ENCODE measurements at regions not wholly inside any gene's neighbourhood (a gene's known extent, or its start where the extent isn't known, plus 50 kb on each side); places are given as distances from the start of the nearest gene placed in this dataset.

GRCh38 chr2:204453730-204454167 is 91.5 kb upstream of the PARD3B start:
- peak overlapping the region; percentile 40; the same call in 1 of the 2 replicates for H3K27ac ChIP-seq

GRCh38 chr2:204454672-204455380 is 90.4 kb upstream of the PARD3B start:
- no peak for TF ChIP-seq FOXP2 (optimal IDR thresholded peaks at IDR 0.05; ENCODE audit: control extremely low read depth, extremely low read length, insufficient read depth)
- no peak for TF ChIP-seq EZH2 (IDR thresholded peaks at IDR 0.05)
- no peak for TF ChIP-seq POLR2AphosphoS5 (IDR thresholded peaks at IDR 0.05; ENCODE audit: borderline replicate concordance, low read depth, low read length)
- no peak overlapping the region for H3K27ac ChIP-seq

More at GRCh38 chr2:204453730-204454167, 91.5 kb upstream of the PARD3B start:
- H3K9me3 ChIP-seq (ENCODE audit: low read depth, low read length), result no peaks in the 10 kb centered on the region
- peak overlapping the region; percentile 13 for H3K9ac ChIP-seq (ENCODE audit: insufficient read length)
- peak overlapping the region; percentile 40 for H3K4me3 ChIP-seq
- H3K36me3 ChIP-seq (ENCODE audit: insufficient read depth, low read length), result no peaks in the 10 kb centered on the region
- no peak for DNase-seq (ENCODE audit: low read depth, low spot score)
- TF ChIP-seq POLR2AphosphoS5 (IDR thresholded peaks at IDR 0.05; ENCODE audit: borderline replicate concordance, low read depth, low read length) (no peak), FOXP2 (optimal IDR thresholded peaks at IDR 0.05; ENCODE audit: control extremely low read depth, extremely low read length, insufficient read depth) (no peak), EZH2 (IDR thresholded peaks at IDR 0.05) (no peak)

GRCh38 chr2:204468746-204469429 is 76.4 kb upstream of the PARD3B start:
- Histone ChIP-seq H3K9me3 (ENCODE audit: low read depth, low read length) (no peaks in the 10 kb centered on the region), H3K36me3 (ENCODE audit: insufficient read depth, low read length) (no peaks in the 10 kb centered on the region), H3K9ac (ENCODE audit: insufficient read length) (peak overlapping the region; percentile 49), H3K4me3 (no peak overlapping the region), H3K27ac (peak overlapping the region; percentile 70)
- TF ChIP-seq POLR2AphosphoS5 (IDR thresholded peaks at IDR 0.05; ENCODE audit: borderline replicate concordance, low read depth, low read length), result no peak
- TF ChIP-seq EZH2 (IDR thresholded peaks at IDR 0.05), result no peak
- no peak for TF ChIP-seq FOXP2 (optimal IDR thresholded peaks at IDR 0.05; ENCODE audit: control extremely low read depth, extremely low read length, insufficient read depth)
- DNase-seq (ENCODE audit: low read depth, low spot score), result no peak

More at GRCh38 chr2:204454672-204455380, 90.4 kb upstream of the PARD3B start:
- H3K9me3 ChIP-seq (ENCODE audit: low read depth, low read length), result no peaks in the 10 kb centered on the region
- H3K36me3 ChIP-seq (ENCODE audit: insufficient read depth, low read length), result no peaks in the 10 kb centered on the region
- DNase-seq (ENCODE audit: low read depth, low spot score), result no peak
- no peak overlapping the region for H3K4me3 ChIP-seq
- no peak overlapping the region for H3K9ac ChIP-seq (ENCODE audit: insufficient read length)

GRCh38 chr2:204470178-204470620 is 75.1 kb upstream of the PARD3B start:
- H3K27ac ChIP-seq, result peak overlapping the region; percentile 70; the same call in 1 of the 2 replicates
- peak overlapping the region; percentile 49 for H3K9ac ChIP-seq (ENCODE audit: insufficient read length)
- TF ChIP-seq POLR2AphosphoS5 (IDR thresholded peaks at IDR 0.05; ENCODE audit: borderline replicate concordance, low read depth, low read length) (no peak), FOXP2 (optimal IDR thresholded peaks at IDR 0.05; ENCODE audit: control extremely low read depth, extremely low read length, insufficient read depth) (no peak), EZH2 (IDR thresholded peaks at IDR 0.05) (no peak)
- DNase-seq (ENCODE audit: low read depth, low spot score), result no peak
- no peaks in the 10 kb centered on the region for H3K9me3 ChIP-seq (ENCODE audit: low read depth, low read length)
- no peak overlapping the region for H3K4me3 ChIP-seq
- H3K36me3 ChIP-seq (ENCODE audit: insufficient read depth, low read length), result no peaks in the 10 kb centered on the region

- Histone ChIP-seq H3K27ac (peak overlapping the region; percentile 63; the same call in 1 of the 2 replicates), H3K9me3 (ENCODE audit: low read depth, low read length) (no peaks in the 10 kb centered on the region), H3K4me3 (no peak overlapping the region), H3K9ac (ENCODE audit: insufficient read length) (no peak overlapping the region), H3K36me3 (ENCODE audit: insufficient read depth, low read length) (no peaks in the 10 kb centered on the region)
- DNase-seq (ENCODE audit: low read depth, low spot score), result no peak
- no peak for TF ChIP-seq EZH2 (IDR thresholded peaks at IDR 0.05)
- TF ChIP-seq POLR2AphosphoS5 (IDR thresholded peaks at IDR 0.05; ENCODE audit: borderline replicate concordance, low read depth, low read length), result no peak
- TF ChIP-seq FOXP2 (optimal IDR thresholded peaks at IDR 0.05; ENCODE audit: control extremely low read depth, extremely low read length, insufficient read depth), result no peak
Measured at GRCh38 chr2:204470621-204471196, 74.6 kb upstream of the PARD3B start.

GRCh38 chr2:204472375-204472774 is 72.9 kb upstream of the PARD3B start:
- no peak for DNase-seq (ENCODE audit: low read depth, low spot score)
- H3K4me3 ChIP-seq, result no peak overlapping the region

DNA sequence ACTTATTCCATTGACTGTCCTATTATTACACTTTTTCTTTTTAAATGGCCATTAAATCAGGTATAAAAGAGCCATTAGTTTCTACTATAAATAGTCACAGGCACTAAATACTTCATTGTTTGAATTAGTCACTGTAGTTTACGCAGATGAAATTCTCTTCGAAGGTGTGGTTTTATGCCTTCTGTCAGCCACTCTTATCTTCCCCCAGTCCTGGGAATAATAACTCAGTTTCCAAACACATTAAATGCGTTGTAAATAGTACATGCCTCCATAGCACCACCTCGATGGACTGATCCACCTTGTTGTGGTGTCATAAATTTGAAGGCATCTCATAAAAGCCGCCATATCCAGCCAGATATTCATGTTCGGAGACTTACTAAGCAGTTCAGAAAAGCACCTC is 72.1 kb upstream of the PARD3B start:
- Histone ChIP-seq H3K9me3 (ENCODE audit: low read depth, low read length) (no peaks in the 10 kb centered on the region), H3K36me3 (ENCODE audit: insufficient read depth, low read length) (no peaks in the 10 kb centered on the region), H3K9ac (ENCODE audit: insufficient read length) (no peak overlapping the region), H3K27ac (no peak overlapping the region), H3K4me3 (no peak overlapping the region)
- DNase-seq (ENCODE audit: low read depth, low spot score), result no peak
- TF ChIP-seq EZH2 (IDR thresholded peaks at IDR 0.05), result no peak
- no peak for TF ChIP-seq POLR2AphosphoS5 (IDR thresholded peaks at IDR 0.05; ENCODE audit: borderline replicate concordance, low read depth, low read length)
- TF ChIP-seq FOXP2 (optimal IDR thresholded peaks at IDR 0.05; ENCODE audit: control extremely low read depth, extremely low read length, insufficient read depth), result no peak

More at GRCh38 chr2:204472375-204472774, 72.9 kb upstream of the PARD3B start:
- no peaks in the 10 kb centered on the region for H3K36me3 ChIP-seq (ENCODE audit: insufficient read depth, low read length)
- no peak overlapping the region for H3K27ac ChIP-seq
- H3K9ac ChIP-seq (ENCODE audit: insufficient read length), result no peak overlapping the region
- TF ChIP-seq FOXP2 (optimal IDR thresholded peaks at IDR 0.05; ENCODE audit: control extremely low read depth, extremely low read length, insufficient read depth) (no peak), EZH2 (IDR thresholded peaks at IDR 0.05) (no peak), POLR2AphosphoS5 (IDR thresholded peaks at IDR 0.05; ENCODE audit: borderline replicate concordance, low read depth, low read length) (no peak)
- H3K9me3 ChIP-seq (ENCODE audit: low read depth, low read length), result no peaks in the 10 kb centered on the region

DNA sequence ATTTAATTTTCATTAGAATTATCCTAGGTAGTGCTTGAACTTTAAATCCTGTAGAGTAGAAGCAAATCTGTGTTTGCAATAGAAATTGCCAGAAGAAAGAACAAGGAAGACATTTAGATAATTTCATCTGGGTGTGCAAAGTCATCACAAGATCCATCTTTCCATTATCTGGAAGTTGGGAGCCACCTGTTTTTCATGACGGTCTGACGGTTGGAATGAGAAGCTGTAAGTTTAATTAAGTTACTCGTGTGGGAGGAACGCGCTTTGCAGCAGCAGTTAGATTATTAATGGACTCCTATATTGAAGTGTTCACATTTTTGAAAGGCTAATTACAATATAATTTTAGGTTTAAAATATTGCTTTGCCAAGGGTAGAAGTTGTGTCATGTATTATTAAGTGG is 69.9 kb upstream of the PARD3B start:
- Histone ChIP-seq H3K36me3 (ENCODE audit: insufficient read depth, low read length) (no peaks in the 10 kb centered on the region), H3K4me3 (no peak overlapping the region), H3K27ac (no peak overlapping the region), H3K9ac (ENCODE audit: insufficient read length) (no peak overlapping the region), H3K9me3 (ENCODE audit: low read depth, low read length) (no peaks in the 10 kb centered on the region)
- TF ChIP-seq FOXP2 (optimal IDR thresholded peaks at IDR 0.05; ENCODE audit: control extremely low read depth, extremely low read length, insufficient read depth) (no peak), POLR2AphosphoS5 (IDR thresholded peaks at IDR 0.05; ENCODE audit: borderline replicate concordance, low read depth, low read length) (no peak)
- no peak for DNase-seq (ENCODE audit: low read depth, low spot score)
